SKM-1 (cell line): ENCODE measurements at regions not wholly inside any gene's neighbourhood (a gene's known extent, or its start where the extent isn't known, plus 50 kb on each side); places are given as distances from the start of the nearest gene placed in this dataset.

ENCODE experiments used
- DNase-seq: peaks from one replicate; lab custom pipeline; 2025; ENCODE audit not compliant: unreplicated experiment; lab: John Stamatoyannopoulos, UW

DNA sequence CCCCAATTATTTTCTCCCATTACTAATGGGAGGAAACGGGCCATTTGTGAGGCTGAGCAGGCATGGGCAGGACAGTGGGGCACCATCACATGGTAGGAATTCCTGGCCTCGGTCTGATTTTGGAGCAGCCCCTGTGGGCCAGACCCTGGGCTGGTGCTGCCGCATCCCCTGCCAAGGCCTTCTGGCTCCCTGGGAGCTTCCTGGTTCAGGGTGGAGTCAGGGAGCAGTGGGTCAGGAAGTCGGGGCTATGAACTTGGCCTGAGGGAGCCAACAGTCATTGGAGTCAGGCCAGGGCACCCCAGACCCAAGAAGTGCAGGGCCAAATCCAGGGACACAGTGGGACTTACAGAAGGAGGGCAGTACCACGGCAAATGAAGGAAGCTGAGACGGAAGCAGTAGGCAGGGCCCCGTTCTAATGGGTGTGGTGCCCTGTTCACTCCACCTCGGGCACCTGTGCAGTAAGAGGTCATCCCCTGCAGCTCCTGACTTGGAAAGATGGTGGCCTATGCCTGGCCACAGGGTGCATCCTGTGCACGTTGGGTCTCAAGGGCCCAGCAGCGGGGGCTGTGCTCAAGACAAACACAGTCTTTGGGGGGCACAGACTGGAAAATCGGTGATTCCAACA lies 328.1 kb downstream of the SMAD2 start:
- no peak for DNase-seq

DNA sequence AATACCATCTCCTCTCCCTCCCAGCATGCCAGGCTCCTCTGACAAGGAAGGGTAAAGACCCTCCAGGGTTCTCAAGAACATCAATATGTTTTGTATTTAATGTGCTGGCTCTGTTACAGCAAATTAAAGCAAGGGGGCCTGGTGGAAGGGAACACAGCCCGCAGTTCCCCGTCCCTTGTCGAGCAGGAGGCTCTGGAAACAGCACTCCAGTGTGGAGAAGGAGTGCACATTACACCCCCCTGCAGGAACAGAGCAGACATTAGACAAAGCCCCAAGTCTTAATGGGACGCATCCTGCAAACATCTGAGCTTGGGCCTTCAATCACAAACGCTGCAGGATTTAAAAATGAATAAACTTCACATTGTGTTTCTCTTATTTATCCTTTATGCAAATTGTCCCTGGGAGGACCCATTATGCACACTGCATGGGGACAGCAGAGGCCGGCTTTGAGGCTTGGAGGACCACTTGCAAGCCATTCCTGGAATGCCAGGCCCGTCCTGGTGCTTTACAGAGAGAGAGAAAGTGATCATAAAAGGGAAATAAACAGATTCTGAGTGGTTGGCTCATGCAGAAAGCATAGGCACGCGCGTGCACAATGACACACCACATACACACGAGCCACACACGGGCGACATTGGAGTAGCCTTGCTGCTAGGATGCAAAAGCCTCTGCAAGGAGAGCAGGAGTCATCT lies 328.7 kb downstream of the SMAD2 start:
- no peak for DNase-seq

DNA sequence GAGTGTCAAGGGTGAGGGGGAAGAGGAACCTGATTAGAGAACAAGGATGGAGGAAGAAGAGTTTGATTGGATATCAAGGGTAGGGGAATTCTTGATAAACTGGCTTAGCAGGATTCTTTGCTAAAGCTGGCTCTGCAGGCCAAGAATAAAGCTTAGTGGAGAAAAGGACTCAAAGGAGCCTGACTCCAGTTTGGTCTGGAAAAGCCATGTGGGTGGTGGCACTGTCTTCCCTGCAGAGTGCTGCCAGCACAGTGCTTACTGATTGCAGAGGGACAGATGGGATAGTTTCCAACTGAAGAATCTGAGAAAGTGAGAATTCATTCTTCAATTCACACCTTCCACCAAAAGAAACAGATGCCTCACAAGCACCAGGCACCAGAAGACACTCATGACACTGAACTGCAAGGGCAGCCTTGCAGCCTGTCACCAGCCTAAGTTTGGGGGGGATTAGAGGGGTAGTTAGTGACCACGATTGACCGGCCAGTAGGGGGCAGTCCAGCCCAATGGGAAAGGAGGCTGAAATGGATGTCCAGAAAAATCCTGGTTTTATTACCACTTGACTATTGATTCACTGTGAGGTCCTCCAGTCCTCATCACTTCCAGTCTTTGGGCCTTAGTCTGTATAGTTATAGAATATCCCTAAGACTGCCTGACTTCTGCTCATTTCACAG lies 334.5 kb downstream of the SMAD2 start:
- DNase-seq, result no peak

DNA sequence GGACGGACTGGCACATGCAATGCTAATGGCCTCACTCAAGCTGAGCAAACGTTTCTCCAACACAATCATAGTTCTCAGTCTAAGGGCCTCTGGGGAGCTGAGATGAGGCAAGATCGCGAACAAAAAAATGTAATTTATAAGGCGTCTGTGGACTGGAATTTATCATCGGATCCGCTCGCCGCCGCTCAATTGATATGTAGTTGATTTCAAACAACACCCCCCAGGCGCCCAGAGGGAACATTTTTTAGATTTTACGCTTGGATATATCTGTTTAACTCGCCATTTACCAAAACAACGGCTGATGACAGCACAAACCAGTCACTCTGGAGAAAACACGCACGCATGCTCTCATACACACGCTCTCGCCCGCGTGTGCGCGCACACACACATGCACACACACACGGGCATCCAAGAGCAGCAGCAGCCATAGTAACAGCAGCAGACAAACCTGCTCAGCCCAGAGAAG lies 335.8 kb downstream of the SMAD2 start:
- DNase-seq, result no peak

DNA sequence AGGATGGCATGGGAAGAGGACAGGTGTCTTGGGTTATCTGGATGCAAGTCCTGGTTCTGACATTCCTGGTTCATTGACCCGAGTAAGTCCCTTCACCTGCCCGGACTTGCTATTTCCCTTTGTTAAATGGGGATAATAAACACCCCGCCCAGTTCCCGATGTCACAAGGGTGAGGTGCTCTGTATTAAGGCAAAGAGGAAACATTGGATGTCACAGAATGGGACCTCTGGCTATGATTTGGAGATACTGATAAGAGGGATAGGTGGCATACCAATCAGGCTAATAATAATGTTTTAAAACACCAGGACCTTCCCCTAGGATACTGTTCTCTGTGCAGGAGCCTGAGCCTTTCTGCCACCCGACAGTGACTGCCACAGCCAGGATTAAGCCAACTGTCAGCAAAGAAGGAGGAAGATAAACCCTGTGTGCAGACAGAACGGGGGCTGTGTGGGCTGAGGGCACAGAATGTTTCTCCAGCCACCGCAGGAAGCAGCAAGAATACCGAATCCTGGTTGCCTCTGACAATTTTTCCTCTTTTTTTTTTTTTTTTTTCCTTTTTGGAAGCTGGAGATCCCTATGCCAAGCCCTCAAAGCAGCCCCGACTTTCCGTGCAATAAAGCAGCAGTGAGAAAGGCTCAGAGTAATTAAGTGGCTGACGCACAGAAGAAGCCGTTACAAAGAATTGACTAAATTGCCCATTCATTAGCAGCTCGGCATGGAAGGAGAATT lies 336.6 kb downstream of the SMAD2 start:
- DNase-seq, result no peak

DNA sequence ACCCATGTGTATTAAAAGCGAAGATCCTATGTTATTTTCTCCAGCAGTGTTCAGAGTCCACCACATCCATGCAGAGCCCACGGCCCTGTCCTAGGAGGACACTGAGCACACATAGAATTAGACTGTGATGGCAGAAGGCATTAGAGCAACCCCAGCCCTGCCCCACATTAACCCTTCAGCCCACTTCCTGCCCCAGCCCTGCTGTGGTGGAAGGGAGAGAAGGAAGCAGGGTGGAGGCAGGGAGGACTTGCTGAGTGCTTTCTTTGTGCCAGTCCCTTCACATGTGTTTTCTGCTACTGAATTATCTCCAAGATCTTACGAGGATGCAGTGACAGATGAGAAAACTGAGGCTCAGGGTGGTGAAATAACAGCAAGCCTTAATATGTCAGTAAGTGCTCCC lies 339.0 kb downstream of the SMAD2 start:
- no peak for DNase-seq

DNA sequence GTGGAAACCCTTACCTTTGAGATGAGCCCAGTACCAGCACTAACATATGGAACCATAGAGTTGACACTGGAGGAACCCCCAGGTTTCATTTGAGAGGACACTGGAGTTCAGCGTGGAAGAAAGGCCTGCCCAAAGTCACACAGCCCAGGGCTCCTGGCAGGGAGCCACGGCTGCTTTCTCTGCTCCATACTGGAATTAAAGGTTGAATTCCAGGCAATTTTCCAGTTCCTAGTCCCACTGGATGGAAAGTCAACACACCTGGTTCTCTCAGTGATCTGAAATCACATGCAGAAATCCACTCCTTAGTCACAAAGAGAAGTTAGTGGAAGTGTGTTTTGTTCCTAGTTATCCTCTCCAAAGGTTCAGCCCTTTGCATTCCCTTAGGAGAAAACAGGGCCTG lies 336.1 kb upstream of the SKOR2 start:
- DNase-seq, result no peak

DNA sequence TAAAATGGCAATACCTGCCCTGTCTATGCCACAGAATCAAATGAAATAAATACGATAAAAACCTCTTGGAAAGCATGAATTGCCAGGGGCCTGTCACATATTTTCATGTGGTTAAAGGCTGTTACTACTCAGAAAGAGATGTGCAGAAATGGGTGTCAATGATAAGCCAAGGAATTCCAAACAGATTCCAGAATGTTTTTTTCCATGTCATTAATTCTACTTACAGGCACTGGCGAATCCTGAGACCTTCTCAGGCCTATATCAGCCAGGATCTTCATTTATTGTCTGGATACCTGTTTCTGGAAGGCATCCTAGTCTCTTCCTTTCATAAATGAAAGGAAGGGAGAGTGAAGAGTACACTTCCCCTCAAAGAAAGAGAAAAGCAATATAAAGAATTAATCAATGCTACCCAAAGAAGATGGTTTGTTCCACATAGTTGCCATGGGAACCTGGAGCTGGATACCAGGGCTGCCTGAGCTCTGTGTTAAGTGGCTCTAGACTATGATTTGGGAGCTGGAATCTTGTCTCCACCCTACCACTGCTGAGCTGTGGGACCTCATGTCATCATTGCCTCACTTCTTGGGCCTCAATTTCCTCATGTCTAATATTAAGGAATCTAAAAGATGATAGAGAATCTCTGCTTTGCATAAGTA lies 335.1 kb upstream of the SKOR2 start:
- no peak for DNase-seq

DNA sequence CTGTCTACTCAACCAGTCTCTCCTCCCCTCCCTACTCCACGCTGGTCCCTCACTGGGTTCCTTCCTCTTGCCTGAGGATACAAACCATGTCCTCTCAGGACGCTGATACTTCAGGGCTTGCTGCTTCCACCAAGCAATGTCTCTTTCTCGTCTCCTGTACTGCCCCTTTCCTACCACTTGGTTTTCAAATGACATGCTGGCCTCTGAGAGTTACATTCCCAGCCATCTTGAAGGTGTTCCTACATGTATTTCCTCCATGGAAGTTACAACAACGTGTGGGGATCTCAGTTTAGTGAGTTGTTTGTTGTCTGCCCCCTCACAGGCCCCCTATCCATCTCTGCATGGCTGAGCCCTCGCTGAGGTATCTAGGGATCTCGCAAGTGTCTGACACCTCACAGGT lies 334.5 kb upstream of the SKOR2 start:
- DNase-seq, result no peak

DNA sequence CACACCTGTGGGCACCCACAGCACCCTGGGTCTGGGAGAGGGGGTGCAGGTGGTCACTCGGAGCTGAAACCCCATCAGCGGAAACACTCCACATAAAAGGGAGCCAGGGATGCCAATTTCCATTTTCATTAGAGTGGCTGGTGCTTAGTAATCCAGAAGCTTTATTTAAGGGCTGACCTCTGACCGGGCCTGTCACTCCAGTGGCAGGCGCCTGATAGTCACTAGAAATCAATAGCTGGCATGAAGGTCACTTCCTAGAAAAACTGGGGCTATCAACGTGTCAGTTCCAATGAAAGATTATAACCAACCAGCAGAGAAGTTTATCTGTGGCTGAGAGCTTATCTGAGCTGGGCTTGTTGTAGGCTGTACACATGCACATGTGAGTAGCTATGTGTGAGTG lies 333.7 kb upstream of the SKOR2 start:
- no peak for DNase-seq

DNA sequence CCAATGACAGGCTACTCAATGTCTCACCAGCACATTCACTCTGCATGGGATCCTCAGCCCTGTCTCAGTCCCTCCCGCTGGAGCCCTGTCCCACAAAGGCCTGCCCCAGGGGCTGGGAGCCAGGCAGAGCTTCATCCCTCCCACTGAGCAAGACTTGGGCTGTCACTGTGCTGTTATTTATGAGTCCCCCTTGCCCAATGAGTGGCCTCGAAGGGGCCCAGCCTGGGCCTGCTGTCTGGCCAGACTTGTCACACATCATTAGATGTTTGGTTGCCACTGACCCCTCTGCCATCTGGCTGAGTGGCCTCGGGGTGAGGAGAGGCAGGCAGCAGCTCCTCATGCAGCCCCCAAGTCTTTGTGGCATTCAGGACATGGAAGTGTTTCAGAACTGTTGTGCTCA lies 330.6 kb upstream of the SKOR2 start:
- no peak for DNase-seq

DNA sequence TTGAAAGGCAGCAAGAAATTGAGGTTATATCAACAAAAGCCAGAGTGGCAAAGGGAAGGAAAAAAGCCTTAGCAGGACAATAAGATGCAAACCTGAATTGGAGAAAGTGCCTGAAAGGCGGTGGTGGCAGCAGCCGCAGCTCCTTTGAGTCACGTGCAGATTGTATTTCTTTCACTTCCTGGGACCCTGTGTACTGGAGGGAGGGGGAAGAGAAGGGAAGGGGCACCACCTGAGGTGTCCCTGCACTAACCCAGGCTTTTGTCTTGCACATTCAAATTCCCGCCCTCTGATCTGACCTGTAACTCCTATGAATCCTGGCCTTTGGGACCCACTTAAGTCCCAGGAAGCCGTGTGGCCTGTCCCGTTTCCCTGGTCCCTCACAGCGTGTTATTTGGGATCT lies 326.1 kb upstream of the SKOR2 start:
- DNase-seq, result no peak

DNA sequence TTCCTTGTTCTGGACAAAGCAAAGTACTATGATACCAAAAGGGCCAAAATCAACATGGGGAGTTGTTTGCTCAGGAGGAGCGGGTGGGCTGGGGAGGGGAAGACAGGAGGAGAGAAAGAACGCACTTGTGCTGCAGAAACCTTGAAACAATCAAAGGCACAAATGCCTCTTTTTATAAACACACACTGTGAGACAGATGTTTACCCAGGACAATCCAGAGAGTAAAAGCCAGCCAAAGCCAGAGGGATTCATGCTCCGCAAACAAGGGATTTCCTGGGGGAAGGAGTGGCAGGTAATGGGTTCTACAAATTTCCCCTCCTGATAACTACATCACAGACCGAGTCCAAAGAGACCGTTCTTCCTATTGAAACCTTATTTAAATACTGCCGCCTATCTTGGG lies 323.5 kb upstream of the SKOR2 start:
- no peak for DNase-seq

DNA sequence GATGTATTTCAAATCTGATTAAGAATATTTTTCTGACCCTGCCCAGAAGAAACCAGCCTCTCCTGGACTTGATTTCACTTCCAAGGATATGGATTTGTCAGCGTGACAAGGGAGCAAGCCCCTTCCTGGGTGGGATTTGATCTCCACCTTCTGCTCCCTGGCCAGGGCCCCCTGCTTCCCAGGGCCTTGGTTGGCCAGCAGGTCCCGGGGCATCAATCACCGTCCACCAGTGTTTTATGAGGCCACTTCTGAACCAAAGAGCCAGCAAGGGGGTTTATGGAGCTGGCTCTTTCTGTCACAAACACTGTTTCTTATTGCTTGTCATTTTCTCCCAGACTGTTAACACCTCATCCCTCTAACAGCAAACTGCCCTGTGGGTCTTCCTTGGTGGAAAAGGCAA lies 320.5 kb upstream of the SKOR2 start:
- no peak for DNase-seq

DNA sequence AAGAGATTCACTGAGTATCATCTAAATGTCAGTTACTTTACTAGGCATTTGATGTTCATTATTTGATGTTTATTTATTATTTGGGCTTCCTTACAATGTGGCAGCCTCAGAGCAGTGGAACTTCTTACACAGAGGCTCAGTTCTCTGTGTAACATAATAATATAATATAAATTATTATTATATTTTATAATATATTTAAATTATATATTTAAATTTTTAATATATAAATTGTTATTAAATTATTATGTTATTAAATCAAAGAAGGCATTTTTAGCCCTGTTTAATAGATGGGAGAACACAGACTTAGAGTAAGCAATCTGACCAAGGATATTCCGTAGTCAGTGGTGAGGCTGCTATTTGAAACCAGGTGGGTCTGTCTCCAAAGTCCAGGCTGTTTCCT lies 315.3 kb upstream of the SKOR2 start:
- no peak for DNase-seq

DNA sequence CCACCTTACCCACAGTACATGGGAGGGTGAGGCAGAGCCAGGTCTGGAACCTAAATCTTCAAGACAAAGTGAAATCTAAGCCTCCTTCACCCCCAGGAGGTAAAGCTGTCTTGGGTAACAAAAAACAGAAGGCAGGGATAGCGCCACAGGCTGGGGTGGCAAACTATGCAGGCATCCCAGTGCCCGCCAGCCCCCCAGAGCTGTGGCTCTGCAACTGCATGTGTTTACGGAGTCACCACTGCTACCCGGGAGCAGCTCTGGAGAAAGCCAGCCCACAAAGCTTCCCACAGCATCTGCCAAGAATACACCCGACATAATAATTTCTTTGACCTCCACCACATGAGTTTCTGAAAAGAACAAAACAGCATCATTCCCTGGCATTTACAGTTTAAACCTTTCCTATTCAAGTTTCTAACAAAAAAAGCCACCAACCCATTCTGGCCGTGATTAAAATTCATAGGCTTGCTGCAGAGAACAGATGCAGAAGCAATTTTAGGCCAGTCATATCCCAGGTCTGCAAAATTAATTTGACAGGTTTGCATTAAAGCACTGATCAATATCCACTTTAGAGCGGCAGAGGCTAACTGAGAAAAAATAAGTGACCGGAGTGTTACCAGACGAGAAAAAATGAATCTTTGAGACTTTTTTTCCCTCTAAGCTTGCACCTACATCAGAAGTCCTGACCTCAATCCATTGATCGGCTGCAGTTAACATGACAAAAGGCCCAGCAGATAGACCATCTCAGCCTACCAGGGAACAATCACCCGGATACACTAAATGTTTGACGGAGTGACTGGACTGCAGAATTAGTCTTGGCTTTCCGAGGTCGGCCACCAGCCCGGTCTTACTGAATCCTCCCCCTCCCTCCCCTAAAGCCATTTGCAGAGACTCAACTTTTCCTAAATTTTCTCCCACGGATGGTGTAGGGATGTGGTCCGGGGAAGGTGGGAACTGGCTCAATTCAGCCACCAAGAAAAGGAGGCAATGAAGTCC lies 309.6 kb upstream of the SKOR2 start:
- DNase-seq, result no peak

DNA sequence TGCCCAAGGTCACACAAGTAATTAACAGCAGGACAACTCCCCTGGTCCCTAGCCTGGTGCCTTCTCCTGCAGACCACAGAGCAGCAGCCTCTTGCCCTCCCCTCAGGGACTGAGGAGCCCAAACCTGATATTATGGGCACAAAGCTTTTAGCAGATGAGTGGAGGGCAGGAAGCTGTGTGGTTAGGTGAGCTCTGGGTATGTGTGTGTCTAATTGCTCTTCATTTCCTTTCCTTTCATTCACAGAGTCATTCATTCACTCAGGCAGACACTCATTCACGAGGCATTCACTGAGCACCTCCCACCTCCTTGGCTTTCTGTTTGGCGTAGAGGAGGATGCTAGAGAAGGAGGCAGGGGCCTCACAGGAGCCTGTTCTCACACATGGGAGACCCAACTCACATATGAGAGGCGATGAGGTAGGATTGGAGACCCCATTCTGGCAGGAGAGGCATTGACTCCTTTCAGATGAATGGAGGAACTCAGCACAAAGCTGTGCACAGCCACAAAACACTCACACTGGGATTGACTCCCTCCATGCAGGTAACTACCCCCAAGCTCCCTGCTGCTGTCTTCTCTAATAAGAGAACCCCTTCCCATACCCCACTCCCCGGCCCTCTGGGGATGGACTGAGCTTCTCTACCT lies 306.8 kb upstream of the SKOR2 start:
- DNase-seq, result no peak

DNA sequence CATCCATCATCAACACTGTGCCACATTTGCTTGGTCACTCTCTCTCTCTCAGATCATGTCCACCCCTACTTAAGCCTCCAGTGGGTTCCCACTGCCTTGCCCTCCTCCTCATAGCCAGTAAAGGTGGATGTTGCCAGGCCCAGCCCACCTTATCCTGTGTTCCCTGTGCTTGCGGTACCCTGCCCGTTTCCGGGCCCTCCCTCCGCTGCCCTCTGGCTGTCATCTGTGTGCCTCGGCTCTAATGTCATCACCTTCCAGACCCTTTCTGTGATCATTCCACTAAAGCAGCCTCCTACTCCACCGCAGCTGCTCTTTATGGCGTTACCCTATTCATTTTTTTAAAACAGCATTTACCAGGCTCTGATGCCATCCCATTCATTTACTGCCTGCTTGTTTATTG lies 305.7 kb upstream of the SKOR2 start:
- no peak for DNase-seq

DNA sequence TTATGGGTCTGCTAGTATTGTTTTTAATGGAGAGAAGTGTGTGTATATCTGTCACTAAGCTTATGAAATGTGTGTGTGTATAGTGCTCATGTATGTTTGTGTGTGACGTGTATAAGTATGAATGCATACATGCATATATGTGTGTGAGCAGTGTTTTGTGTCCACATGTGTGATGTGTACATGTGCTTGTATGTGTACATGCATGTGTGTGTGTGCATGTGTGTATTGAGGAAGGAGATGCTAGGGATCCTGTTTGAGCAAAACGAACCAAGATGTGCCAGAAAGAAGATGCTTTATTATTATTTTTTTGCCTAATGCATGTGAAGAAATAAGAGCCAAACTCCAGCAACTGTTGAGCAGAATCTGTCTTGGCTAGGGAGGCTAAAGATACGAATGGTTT lies 301.3 kb upstream of the SKOR2 start:
- DNase-seq, result no peak

DNA sequence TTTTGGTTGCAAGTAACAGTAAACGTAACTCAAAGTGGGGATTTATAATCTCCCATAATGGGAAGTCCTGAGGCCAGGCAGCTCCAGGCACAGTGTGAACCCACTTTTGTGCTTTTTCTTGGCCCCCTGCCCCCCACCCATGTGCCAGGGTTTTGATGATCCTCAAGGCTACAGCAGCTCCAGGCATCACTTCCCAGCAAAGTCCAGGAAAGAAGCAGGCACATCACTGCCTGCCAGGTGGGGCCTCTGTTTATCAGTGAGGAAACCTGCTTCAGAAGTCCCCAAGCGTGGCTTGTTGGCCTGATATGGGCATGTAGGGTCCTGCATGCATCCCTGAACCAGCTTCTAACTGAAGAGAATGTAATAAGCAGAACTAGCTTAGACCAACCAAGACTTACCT lies 299.2 kb upstream of the SKOR2 start:
- no peak for DNase-seq
